ENCODE measurements at regions not wholly inside any gene's neighbourhood (a gene's known extent, or its start where the extent isn't known, plus 50 kb on each side); places are given as distances from the start of the nearest gene placed in this dataset.

GRCh38 chr15:99481113-99481950 lies 84.5 kb upstream of the MEF2A start:
- TF ChIP-seq CTCF (IDR thresholded peaks at IDR 0.05) = no peak
- no peak for TF ChIP-seq POLR2A (IDR thresholded peaks at IDR 0.05)
